Caco-2 (cell line): ENCODE measurements at regions not wholly inside any gene's neighbourhood (a gene's known extent, or its start where the extent isn't known, plus 50 kb on each side); places are given as distances from the start of the nearest gene placed in this dataset.

Experiments
- BruUV-seq: library from RNA; stranded (reverse); fragments of 400-500 nt; replicated peaks from 2 replicates; lab custom pipeline; 2021; lab: Mats Ljungman, UMichigan
- CTCF ChIA-PET: fragments of 300-600 bp; sonication (Branson Sonifier 250); formaldehyde crosslinking; loops from one replicate; lab custom pipeline; 2022; ENCODE audit warnings: antibody characterized with exemption; lab: Charles Lee
- POLR2A ChIA-PET: fragments of 300-600 bp; sonication (Branson Sonifier 250); formaldehyde crosslinking; loops from one replicate; lab custom pipeline; 2022; ENCODE audit warnings: antibody characterized with exemption; lab: Charles Lee
- DNase-seq, 2 experiments: peaks; one replicate each; pipeline versions ENCODE4 v3.0.0 to v3.0.0-alpha.2; 2020 to 2022
- H3K27me3 ChIP-seq: replicated peaks from 2 replicates; pipeline ENCODE4 v1.6.0; 2011; ENCODE audit warnings: low read length; ENCODE audit not compliant: control insufficient read depth, insufficient read depth
- H3K36me3 ChIP-seq: 2 replicates; pipeline ENCODE4 v1.5.1; 2011; ENCODE audit warnings: low read length; ENCODE audit not compliant: control insufficient read depth, insufficient read depth
- H3K4me1 ChIP-seq: fragments of 250-450 bp; sonication (Bioruptor Pico); 2 replicates; pipeline ENCODE4 v1.5.1; 2020; ENCODE audit warnings: mild to moderate bottlenecking
- H3K4me3 ChIP-seq: 2 replicates; pipeline ENCODE4 v1.5.1; 2011; ENCODE audit warnings: low read depth, mild to moderate bottlenecking, control low read depth, low read length
- H3K9me3 ChIP-seq: fragments of 250-450 bp; sonication (Bioruptor Pico); 2 replicates; pipeline ENCODE4 v1.5.1; 2020; ENCODE audit warnings: mild to moderate bottlenecking, moderate library complexity
- H3K27ac Mint-ChIP-seq: one replicate; pipeline ENCODE4 v1.8.0; 2022; ENCODE audit warnings: mixed read lengths; ENCODE audit not compliant: unreplicated experiment
- H3K27me3 Mint-ChIP-seq: one replicate; pipeline ENCODE4 v1.8.0; 2022; ENCODE audit warnings: mixed read lengths; ENCODE audit not compliant: insufficient read depth, unreplicated experiment
- H3K36me3 Mint-ChIP-seq: one replicate; pipeline ENCODE4 v1.8.0; 2022; ENCODE audit warnings: mild to moderate bottlenecking, mixed read lengths; ENCODE audit not compliant: insufficient read depth, unreplicated experiment
- H3K4me1 Mint-ChIP-seq: one replicate; pipeline ENCODE4 v1.8.0; 2022; ENCODE audit warnings: low read depth, mixed read lengths; ENCODE audit not compliant: unreplicated experiment
- H3K4me3 Mint-ChIP-seq: one replicate; pipeline ENCODE4 v1.8.0; 2022; ENCODE audit warnings: mild to moderate bottlenecking, moderate library complexity, mixed read lengths; ENCODE audit not compliant: unreplicated experiment
- H3K9me3 Mint-ChIP-seq: one replicate; pipeline ENCODE4 v1.8.0; 2022; ENCODE audit warnings: mixed read lengths; ENCODE audit not compliant: unreplicated experiment
- CTCF ChIP-seq, 2 experiments: fragments of 200-600 bp in 1 of 2; IDR thresholded peaks; 1 replicate in 1 of 2; 2 replicates in 1 of 2; pipeline versions ENCODE4 v1.5.1 to v1.8.0; 2011 to 2022; ENCODE audit warnings: antibody characterized with exemption in 1 of 2, control low read depth in 1 of 2, inconsistent platforms in 1 of 2, low read depth in 1 of 2, low read length in 1 of 2, mild to moderate bottlenecking in 1 of 2, moderate library complexity in 1 of 2; ENCODE audit not compliant: insufficient read depth in 1 of 2, severe bottlenecking in 1 of 2, unreplicated experiment in 1 of 2
- intact Hi-C: fragments of 100-400 bp; cut with micrococcal nuclease; formaldehyde crosslinking; loops from one replicate; pipeline ENCODE4 v1.10.0; 2022; ENCODE audit not compliant: unreplicated experiment

DNA sequence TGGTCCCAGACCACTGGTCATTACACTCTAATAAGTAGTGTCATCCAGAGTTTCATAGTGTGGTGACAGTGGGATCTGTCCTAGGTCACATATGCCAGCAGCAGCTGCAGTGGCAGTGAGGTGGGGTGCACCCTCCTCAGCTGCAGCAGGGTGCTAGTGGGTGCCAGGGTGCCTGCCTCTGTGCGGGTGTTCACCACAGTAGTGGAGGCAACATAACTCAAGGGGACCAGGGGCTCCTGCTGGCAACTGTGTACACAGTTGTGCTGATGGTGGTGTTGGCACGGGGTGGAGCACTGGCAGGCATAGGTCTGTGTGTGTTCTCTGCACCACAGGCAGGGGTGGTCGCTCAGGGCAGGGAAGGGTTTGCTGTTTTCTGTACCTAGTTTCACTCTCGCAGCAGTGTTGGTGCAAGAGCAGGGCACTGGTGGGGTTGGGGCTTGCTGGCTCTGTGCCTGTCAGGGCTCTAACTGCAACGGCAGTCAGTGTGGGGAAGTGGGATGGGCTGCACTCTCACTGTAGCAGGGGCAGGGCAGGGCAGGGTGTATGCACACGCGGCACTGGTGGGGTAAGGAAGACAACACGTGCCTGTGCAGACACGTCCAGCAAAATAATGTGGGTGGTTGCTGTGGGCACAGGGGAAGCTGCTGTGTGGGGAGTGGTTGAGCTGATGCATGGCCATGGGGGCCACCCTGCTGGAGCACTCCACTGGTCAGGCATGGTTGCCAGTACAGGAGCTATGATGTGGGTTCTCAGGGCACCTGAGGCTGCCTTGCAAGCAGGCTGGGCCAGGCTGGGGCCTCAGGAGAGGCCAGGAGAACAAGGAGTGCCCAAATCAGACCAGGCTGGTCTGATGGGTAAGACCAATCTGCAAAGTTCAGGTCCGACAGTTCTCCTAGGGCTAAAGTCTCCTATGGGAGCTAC, 226.6 kb downstream of the MEIS1 start:
- peaks cover 3% of the 10 kb centered on the region; the same call in 1 of the 2 replicates for H3K9me3 ChIP-seq
- ChIA-PET CTCF (no interaction called here), POLR2A (no interaction called here)
- H3K4me3 ChIP-seq, result no peak overlapping the region
- Mint-ChIP-seq H3K4me3 (no peak overlapping the region), H3K27me3 (peaks cover 11% of the 10 kb centered on the region), H3K27ac (no peak overlapping the region), H3K36me3 (no peaks in the 10 kb centered on the region), H3K4me1 (no peaks in the 10 kb centered on the region), H3K9me3 (peaks cover 12% of the 10 kb centered on the region)
- no peaks in the 10 kb centered on the region for H3K27me3 ChIP-seq
- no peaks in the 10 kb centered on the region for H3K4me1 ChIP-seq
- no TSS peak for BruUV-seq
- H3K36me3 ChIP-seq, result no peaks in the 10 kb centered on the region
- no peak for TF ChIP-seq CTCF (IDR thresholded peaks at IDR 0.05; ENCODE audit: insufficient read depth in 1 of 2, low read depth in 1 of 2, low read length in 1 of 2, severe bottlenecking in 1 of 2, unreplicated experiment in 1 of 2)
- intact Hi-C loops, result no loop called here
- DNase-seq, result no peak

- Histone ChIP-seq H3K27me3 (no peaks in the 10 kb centered on the region), H3K9me3 (no peaks in the 10 kb centered on the region), H3K36me3 (no peaks in the 10 kb centered on the region), H3K4me3 (no peak overlapping the region), H3K4me1 (no peaks in the 10 kb centered on the region)
- no peak for DNase-seq
- intact Hi-C loops, result no loop called here
- TF ChIP-seq CTCF (IDR thresholded peaks at IDR 0.05; ENCODE audit: insufficient read depth in 1 of 2, low read depth in 1 of 2, low read length in 1 of 2, severe bottlenecking in 1 of 2, unreplicated experiment in 1 of 2), result no peak
- no TSS peak for BruUV-seq
- H3K36me3 Mint-ChIP-seq, result no peaks in the 10 kb centered on the region
- H3K4me1 Mint-ChIP-seq, result no peaks in the 10 kb centered on the region
- ChIA-PET POLR2A (no interaction called here), CTCF (no interaction called here)
- H3K4me3 Mint-ChIP-seq, result no peak overlapping the region
- peaks cover 8% of the 10 kb centered on the region for H3K27me3 Mint-ChIP-seq
- no peak overlapping the region for H3K27ac Mint-ChIP-seq
- no peaks in the 10 kb centered on the region for H3K9me3 Mint-ChIP-seq
These were observed 230.4 kb downstream of the MEIS1 start for GRCh38 chr2:66665124-66665984.

- no peaks in the 10 kb centered on the region for H3K9me3 ChIP-seq
- DNase-seq, result no peak
- H3K4me1 ChIP-seq, result no peaks in the 10 kb centered on the region
- H3K27me3 Mint-ChIP-seq, result peaks cover 7% of the 10 kb centered on the region
- TF ChIP-seq CTCF (IDR thresholded peaks at IDR 0.05; ENCODE audit: insufficient read depth in 1 of 2, low read depth in 1 of 2, low read length in 1 of 2, severe bottlenecking in 1 of 2, unreplicated experiment in 1 of 2), result no peak
- intact Hi-C loops, result no loop called here
- ChIA-PET POLR2A (no interaction called here), CTCF (no interaction called here)
- no peak overlapping the region for H3K4me3 ChIP-seq
- no TSS peak for BruUV-seq
- H3K27me3 ChIP-seq, result no peaks in the 10 kb centered on the region
- no peaks in the 10 kb centered on the region for H3K36me3 Mint-ChIP-seq
- H3K27ac Mint-ChIP-seq, result no peak overlapping the region
- H3K36me3 ChIP-seq, result no peaks in the 10 kb centered on the region
- H3K4me1 Mint-ChIP-seq, result no peaks in the 10 kb centered on the region
- H3K4me3 Mint-ChIP-seq, result no peak overlapping the region
- H3K9me3 Mint-ChIP-seq, result no peaks in the 10 kb centered on the region
These were observed 232.4 kb downstream of the MEIS1 start for GRCh38 chr2:66667301-66667700.
